H1 (cell line): ENCODE measurements at regions not wholly inside any gene's neighbourhood (a gene's known extent, or its start where the extent isn't known, plus 50 kb on each side); places are given as distances from the start of the nearest gene placed in this dataset.

Source experiments
- CTCF ChIA-PET: fragments of 300-600 bp; sonication (Branson Sonifier 250); formaldehyde crosslinking; loops from one replicate; lab custom pipeline; 2021; ENCODE audit not compliant: partially characterized antibody; lab: Charles Lee
- POLR2A ChIA-PET: fragments of 300-600 bp; sonication (Branson Sonifier 250); formaldehyde crosslinking; loops from one replicate; lab custom pipeline; 2021; ENCODE audit warnings: inconsistent platforms; ENCODE audit not compliant: partially characterized antibody; lab: Charles Lee
- DNase-seq, 2 experiments: peaks; one replicate each; pipeline versions ENCODE4 v3.0.0 to v3.0.0-alpha.2; 2010 to 2022; ENCODE audit warnings: low spot score in 2 of 2, low read depth in 1 of 2, mixed read lengths in 1 of 2
- FAIRE-seq: peaks from 2 replicates; lab custom pipeline; 2011; peaks lifted over from hg19 to GRCh38; lab: Jason Lieb, UNC
- H2AFZ ChIP-seq: 2 replicates; pipeline ENCODE4 v1.8.1; 2012; ENCODE audit warnings: low read length, inconsistent platforms
- H2AK5ac ChIP-seq: 2 replicates; pipeline ENCODE4 v1.6.1; 2013; ENCODE audit warnings: low read depth, low read length
- H2BK120ac ChIP-seq: replicated peaks from 2 replicates; pipeline ENCODE3; 2013; ENCODE audit warnings: low read depth, low read length, inconsistent platforms
- H2BK12ac ChIP-seq: 2 replicates; pipeline ENCODE4 v1.6.1; 2013; ENCODE audit warnings: low read depth, low read length
- H2BK15ac ChIP-seq: 2 replicates; pipeline ENCODE4 v1.6.1; 2013; ENCODE audit warnings: low read length
- H2BK20ac ChIP-seq: 2 replicates; pipeline ENCODE4 v1.6.1; 2013; ENCODE audit warnings: low read length
- H2BK5ac ChIP-seq: 2 replicates; pipeline ENCODE4 v1.6.1; 2013; ENCODE audit warnings: low read depth, low read length
- H3K14ac ChIP-seq: 2 replicates; pipeline ENCODE4 v1.6.1; 2013; ENCODE audit warnings: inconsistent platforms; ENCODE audit not compliant: insufficient read length
- H3K18ac ChIP-seq: 2 replicates; pipeline ENCODE4 v1.6.1; 2013; ENCODE audit warnings: low read length; ENCODE audit errors: extremely low read depth
- H3K23ac ChIP-seq: 2 replicates; pipeline ENCODE4 v1.6.1; 2013; ENCODE audit warnings: inconsistent platforms; ENCODE audit not compliant: insufficient read length
- H3K23me2 ChIP-seq: 2 replicates; pipeline ENCODE4 v1.6.1; 2013; ENCODE audit warnings: low read depth, low read length
- H3K27ac ChIP-seq: 2 replicates; pipeline ENCODE4 v1.6.1; 2011; ENCODE audit warnings: low read depth, low read length, inconsistent platforms
- H3K27me3 ChIP-seq, 4 experiments: replicated peaks in 1 of 4; 1 replicate in 1 of 4; 2 replicates in 3 of 4; pipeline versions ENCODE4 v1.6.1 to v1.8.1; 2011 to 2013; ENCODE audit warnings: low read length in 3 of 4, mild to moderate bottlenecking in 3 of 4, inconsistent platforms in 2 of 4, mixed read lengths in 2 of 4, moderate library complexity in 1 of 4; ENCODE audit not compliant: control insufficient read depth in 3 of 4, insufficient read depth in 3 of 4; ENCODE audit errors: extremely low read depth in 1 of 4
- H3K36me3 ChIP-seq, 4 experiments: 2 replicates each; pipeline versions ENCODE4 v1.6.1 to v1.8.1; 2011 to 2013; ENCODE audit warnings: mild to moderate bottlenecking in 4 of 4, low read length in 3 of 4, moderate library complexity in 2 of 4, control low read depth in 1 of 4, inconsistent platforms in 1 of 4; ENCODE audit not compliant: insufficient read depth in 4 of 4, control insufficient read depth in 2 of 4
- H3K4ac ChIP-seq: replicated peaks from 2 replicates; pipeline ENCODE3; 2013; ENCODE audit warnings: low read length, low read depth, mixed read lengths, inconsistent platforms; ENCODE audit not compliant: insufficient read length
- H3K4me1 ChIP-seq, 4 experiments: replicated peaks in 1 of 4; 1 replicate in 1 of 4; 2 replicates in 3 of 4; pipeline versions ENCODE4 v1.6.1 to v1.8.1; 2011 to 2013; ENCODE audit warnings: low read length in 3 of 4, inconsistent platforms in 2 of 4, mixed read lengths in 1 of 4; ENCODE audit not compliant: insufficient read depth in 4 of 4, control insufficient read depth in 3 of 4
- H3K4me2 ChIP-seq, 2 experiments: 2 replicates each; pipeline versions ENCODE4 v1.6.1 to v1.8.1; 2011 to 2013; ENCODE audit warnings: low read depth in 2 of 2, low read length in 2 of 2, control low read depth in 1 of 2, inconsistent platforms in 1 of 2, mild to moderate bottlenecking in 1 of 2; ENCODE audit not compliant: insufficient read depth in 1 of 2
- H3K4me3 ChIP-seq, 4 experiments: fragments of 200-600, 300-600 bp in 1 of 4; sonication (generic), shearing (Covaris generic), sonication (Bioruptor Twin) in 1 of 4; 2 replicates each; pipeline versions ENCODE4 v1.5.1 to v1.8.1; 2011 to 2016; ENCODE audit warnings: low read length in 4 of 4, low read depth in 3 of 4, control low read depth in 2 of 4, inconsistent platforms in 2 of 4, mild to moderate bottlenecking in 2 of 4, mixed read lengths in 1 of 4, moderate library complexity in 1 of 4; ENCODE audit not compliant: insufficient read depth in 2 of 4; ENCODE audit errors: extremely low read depth in 1 of 4
- H3K56ac ChIP-seq: replicated peaks from 2 replicates; pipeline ENCODE3; 2013; ENCODE audit warnings: low read depth, mild to moderate bottlenecking, mixed read lengths, low read length, inconsistent platforms; ENCODE audit not compliant: insufficient read length
- H3K79me1 ChIP-seq: 2 replicates; pipeline ENCODE4 v1.6.1; 2013; ENCODE audit warnings: low read depth, low read length, control low read depth
- H3K79me2 ChIP-seq, 2 experiments: 2 replicates each; pipeline versions ENCODE4 v1.6.1 to v1.8.1; 2012 to 2013; ENCODE audit warnings: low read length in 2 of 2, mild to moderate bottlenecking in 2 of 2, inconsistent platforms in 1 of 2; ENCODE audit not compliant: insufficient read depth in 2 of 2, control insufficient read depth in 1 of 2
- H3K9ac ChIP-seq, 4 experiments: replicated peaks in 1 of 4; 1 replicate in 1 of 4; 2 replicates in 3 of 4; pipeline versions ENCODE4 v1.6.1 to v1.8.1; 2011 to 2013; ENCODE audit warnings: low read depth in 3 of 4, low read length in 3 of 4, control low read depth in 2 of 4, mild to moderate bottlenecking in 2 of 4, moderate library complexity in 2 of 4, inconsistent platforms in 1 of 4; ENCODE audit errors: extremely low read depth in 1 of 4
- H3K9me3 ChIP-seq, 2 experiments: 2 replicates each; pipeline versions ENCODE4 v1.6.1 to v1.8.1; 2012 to 2013; ENCODE audit warnings: mild to moderate bottlenecking in 2 of 2, moderate library complexity in 2 of 2, control low read depth in 1 of 2, inconsistent platforms in 1 of 2, low read depth in 1 of 2, low read length in 1 of 2, mixed read lengths in 1 of 2; ENCODE audit not compliant: insufficient read depth in 2 of 2
- H4K20me1 ChIP-seq, 2 experiments: replicated peaks in 1 of 2; 2 replicates each; pipeline versions ENCODE3 to v1.8.1; 2011 to 2013; ENCODE audit warnings: inconsistent platforms in 2 of 2, low read length in 2 of 2, mild to moderate bottlenecking in 1 of 2; ENCODE audit not compliant: insufficient read depth in 2 of 2, control insufficient read depth in 1 of 2
- H4K5ac ChIP-seq: 2 replicates; pipeline ENCODE4 v1.6.1; 2013; ENCODE audit warnings: low read length, low read depth, mixed read lengths, inconsistent platforms; ENCODE audit not compliant: insufficient read length
- H4K8ac ChIP-seq: 2 replicates; pipeline ENCODE4 v1.8.0; 2013; ENCODE audit warnings: mild to moderate bottlenecking, moderate library complexity, low read length, inconsistent platforms; ENCODE audit not compliant: insufficient read depth; ENCODE audit errors: extremely low read depth
- H4K91ac ChIP-seq: replicated peaks from 2 replicates; pipeline ENCODE3; 2013; ENCODE audit warnings: low read length, mixed read lengths, inconsistent platforms; ENCODE audit not compliant: insufficient read length
- E2F6 ChIP-seq: IDR thresholded peaks from 2 replicates; pipeline ENCODE4 v1.6.1; 2012; ENCODE audit warnings: inconsistent platforms
- GABPA ChIP-seq: IDR thresholded peaks from 2 replicates; pipeline ENCODE4 v1.6.1; 2011; ENCODE audit warnings: mild to moderate bottlenecking, low read length, moderate library complexity, borderline replicate concordance; ENCODE audit not compliant: insufficient read depth
- TEAD4 ChIP-seq: IDR thresholded peaks from 2 replicates; pipeline ENCODE4 v1.6.1; 2012; ENCODE audit warnings: low read depth, low read length, inconsistent platforms, mixed read lengths
- WGBS, 2 experiments: shearing (Covaris generic) in 1 of 2; methylation state at CpG; one replicate each; pipeline versions ENCODE4 v1.1.6 to v1.1.7; 2013 to 2015; ENCODE audit warnings: low lambda C conversion rate in 2 of 2, mixed read lengths in 2 of 2, inconsistent platforms in 1 of 2, low coverage in 1 of 2, missing lambda C conversion rate in 1 of 2; ENCODE audit not compliant: insufficient replicate concordance in 2 of 2, insufficient coverage in 1 of 2, insufficient read length in 1 of 2; ENCODE audit errors: extremely low coverage in 1 of 2, missing lambda C conversion rate in 1 of 2; 5-methylcytosine and 5-hydroxymethylcytosine counted together

- WGBS, 2 experiments = 64% methylated on average over 4 of the region's 4 CpGs; no CpG with 5 or more reads in 1 of the 2 experiments
- FAIRE-seq = peak; percentile 24
- CTCF ChIA-PET = interaction anchor here (0.8 kb wide), 1 partner anchor 20 kb away, joined by 3 read pairs; no protein-coding TSS in a partner anchor
Measured at GRCh38 chr2:160974803-160975202, 185.4 kb upstream of the TANK start.

More at GRCh38 chr2:160974803-160975202, 185.4 kb upstream of the TANK start:
- no peaks in the 10 kb centered on the region for H4K20me1 ChIP-seq
- no peaks in the 10 kb centered on the region for H3K4me1 ChIP-seq
- peaks cover 0 to 4% of the 10 kb centered on the region in 2 experiments; a peak in 1 of 4 replicates for H3K9me3 ChIP-seq
- no peaks in the 10 kb centered on the region for H3K27me3 ChIP-seq
- no peak overlapping the region for H3K4me3 ChIP-seq
- no peak overlapping the region for H4K5ac ChIP-seq
- no peaks in the 10 kb centered on the region for H3K23me2 ChIP-seq
- no peak overlapping the region for H2BK5ac ChIP-seq
- DNase-seq = no peak
- H3K4ac ChIP-seq = no peak overlapping the region
- no peak overlapping the region for H4K91ac ChIP-seq
- H3K23ac ChIP-seq = no peak overlapping the region
- POLR2A ChIA-PET = no interaction called here
- 0 out of 2 replicates have a peak overlapping the region, but pooled peaks have one; percentile 13 for H2BK12ac ChIP-seq
- H3K18ac ChIP-seq = no peak overlapping the region
- H3K14ac ChIP-seq = no peak overlapping the region
- no peak overlapping the region for H2BK120ac ChIP-seq
- H3K36me3 ChIP-seq = no peaks in the 10 kb centered on the region
- no peak overlapping the region for H3K27ac ChIP-seq
- no peak overlapping the region for H2BK15ac ChIP-seq
- H3K4me2 ChIP-seq = no peak overlapping the region
- no peak overlapping the region for H2AFZ ChIP-seq
- H2AK5ac ChIP-seq = no peak overlapping the region
- no peak overlapping the region for H3K56ac ChIP-seq
- no peak overlapping the region for H2BK20ac ChIP-seq
- H4K8ac ChIP-seq = no peak overlapping the region
- TF ChIP-seq TEAD4 (no peak), E2F6 (no peak), GABPA (no peak)
- H3K79me1 ChIP-seq = no peaks in the 10 kb centered on the region
- H3K79me2 ChIP-seq = no peaks in the 10 kb centered on the region
- no peak overlapping the region for H3K9ac ChIP-seq
